Endometrial microvascular endothelial cells (primary cell): ENCODE measurements at regions not wholly inside any gene's neighbourhood (a gene's known extent, or its start where the extent isn't known, plus 50 kb on each side); places are given as distances from the start of the nearest gene placed in this dataset.
"Not testable (repeated sequence)": the region's sequence is repeated elsewhere in the genome, so short reads cannot be mapped to it uniquely, and the experiment has no call there.

Experiments used
- in situ Hi-C: cut with HindIII; loops from 2 replicates; pipeline ENCODE4 v1.10.0; 2017; ENCODE audit warnings: low sequenced_read_pairs, low pct_unique_long_range_greater_than_20kb; ENCODE audit errors: inconsistent ontology term

- in situ Hi-C loops, result loop anchor here (25.0 kb wide), 1 partner anchor 250 kb away; the partner anchor contains the start of gene NEDD9
Measured at GRCh38 chr6:11486959-11487358, 50.6 kb upstream of the TMEM170B start.

GRCh38 chr6:11486486-11486885, 51.1 kb upstream of the TMEM170B start:
- in situ Hi-C loops, result loop anchor here (25.0 kb wide), 1 partner anchor 249 kb away; the partner anchor contains the start of gene NEDD9

DNA sequence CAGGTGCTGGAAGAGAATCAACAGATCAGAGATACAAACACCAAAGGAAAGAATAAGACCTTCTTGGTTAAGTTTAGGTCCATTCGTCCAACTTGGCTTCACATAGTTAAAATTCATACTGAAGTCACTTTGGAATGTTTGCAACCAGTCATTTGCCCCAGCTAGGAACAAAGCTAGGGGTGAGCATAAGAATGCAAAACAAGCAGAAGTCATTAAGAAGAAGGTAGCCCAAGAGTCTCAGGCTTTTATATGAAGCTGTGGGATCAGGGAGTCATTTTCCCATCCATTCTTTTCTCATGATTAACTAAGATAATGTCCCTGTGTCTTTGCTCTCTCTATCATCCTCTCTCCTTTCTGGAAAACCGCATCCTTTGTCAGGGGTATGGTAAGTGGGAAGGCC, 51.5 kb upstream of the TMEM170B start:
- in situ Hi-C loops, result loop anchor here (25.0 kb wide), 1 partner anchor 249 kb away; the partner anchor contains the start of gene NEDD9

GRCh38 chr6:11485271-11485670, 52.3 kb upstream of the TMEM170B start:
- in situ Hi-C loops, result loop anchor here (25.0 kb wide), 1 partner anchor 248 kb away; the partner anchor contains the start of gene NEDD9

- in situ Hi-C loops, result loop anchor here (25.0 kb wide), 1 partner anchor 247 kb away; the partner anchor contains the start of gene NEDD9
Measured at GRCh38 chr6:11484441-11484840, 53.1 kb upstream of the TMEM170B start.

- in situ Hi-C loops, result loop anchor here (25.0 kb wide), 1 partner anchor 245 kb away; the partner anchor contains the start of gene NEDD9
Measured at GRCh38 chr6:11482616-11483015, 54.9 kb upstream of the TMEM170B start.

GRCh38 chr6:11480541-11480940, 57.0 kb upstream of the TMEM170B start:
- in situ Hi-C loops, result loop anchor here (25.0 kb wide), 1 partner anchor 243 kb away; the partner anchor contains the start of gene NEDD9

- in situ Hi-C loops, result loop anchor here (25.0 kb wide), 1 partner anchor 242 kb away; the partner anchor contains the start of gene NEDD9
Measured at GRCh38 chr6:11479296-11479695, 58.3 kb upstream of the TMEM170B start.

- in situ Hi-C loops, result loop anchor here (25.0 kb wide), 1 partner anchor 241 kb away; the partner anchor contains the start of gene NEDD9
Measured at GRCh38 chr6:11478586-11478985, 59.0 kb upstream of the TMEM170B start.

DNA sequence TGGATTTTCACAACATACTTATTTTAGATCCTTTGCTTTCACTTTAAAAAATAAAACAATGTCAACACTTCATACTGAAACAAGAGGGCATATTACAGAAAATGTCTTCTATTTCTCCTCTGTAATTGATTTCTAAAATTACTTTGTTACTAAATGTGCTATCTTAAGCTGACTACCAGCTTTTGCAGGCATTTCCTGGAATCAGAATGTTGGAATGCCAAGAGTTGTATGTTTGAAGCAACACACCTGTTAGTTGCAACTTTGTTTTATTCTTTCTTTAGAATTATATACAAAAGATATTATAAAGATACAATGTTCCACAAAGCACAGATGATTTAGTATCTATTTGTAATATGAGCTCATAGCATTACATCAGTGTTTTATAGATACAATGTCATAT, 62.5 kb upstream of the TMEM170B start:
- in situ Hi-C loops, result loop anchor here (25.0 kb wide), 1 partner anchor 238 kb away; the partner anchor contains the start of gene NEDD9

DNA sequence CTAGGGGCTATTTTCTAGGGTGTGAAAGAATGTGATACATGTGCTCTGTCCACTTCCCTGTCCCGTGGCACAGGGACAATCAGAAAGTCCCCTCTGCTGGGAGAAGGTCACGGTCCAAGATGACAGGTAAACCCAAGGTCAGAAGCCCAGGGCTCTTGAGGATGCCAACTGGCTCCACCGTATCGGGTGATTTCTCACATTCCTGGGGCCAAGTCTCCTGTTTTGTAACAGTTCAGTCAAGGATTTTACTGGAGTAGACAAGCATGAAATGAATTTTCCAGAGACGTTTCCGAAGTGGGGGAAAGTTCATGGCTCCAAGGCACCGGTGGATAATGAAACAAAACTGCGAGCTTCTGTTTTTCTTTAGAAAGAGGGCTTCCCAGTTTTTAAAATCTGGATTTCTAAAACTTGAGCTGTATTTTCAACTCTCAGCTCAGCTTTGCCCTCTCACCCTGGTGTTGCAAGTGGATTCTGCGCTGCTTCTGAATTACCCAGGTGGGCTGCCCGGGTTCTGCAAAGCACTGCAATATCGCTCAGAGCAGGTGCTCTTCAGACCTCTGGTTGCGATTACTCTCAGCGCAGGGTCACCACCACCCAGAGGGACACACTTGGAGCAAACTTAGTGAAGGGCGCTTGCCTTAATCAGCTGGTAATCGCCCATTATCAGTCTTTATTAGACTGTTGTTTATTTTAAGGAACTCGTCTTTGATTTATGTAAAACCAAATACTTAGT, 64.4 kb upstream of the TMEM170B start:
- in situ Hi-C loops, result no loop called here

DNA sequence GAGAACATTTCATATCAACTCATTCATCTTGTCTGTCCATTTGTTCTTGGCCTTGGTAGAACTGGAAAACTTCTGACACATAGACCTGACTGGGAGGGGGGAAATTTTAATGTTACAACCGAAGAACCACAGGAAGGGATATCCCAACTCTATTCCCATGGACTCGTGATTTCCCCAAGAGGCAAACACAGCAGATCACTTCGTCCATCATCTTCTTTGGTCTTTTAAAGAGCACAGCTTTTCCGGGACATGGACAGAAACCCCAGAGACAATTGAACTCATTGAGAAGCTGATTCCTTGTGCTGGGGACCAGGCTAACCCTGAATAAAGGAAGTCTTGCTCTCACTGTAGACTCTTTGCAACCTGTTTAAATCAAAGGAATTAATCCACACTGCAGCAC, 66.3 kb upstream of the TMEM170B start:
- in situ Hi-C loops, result no loop called here

DNA sequence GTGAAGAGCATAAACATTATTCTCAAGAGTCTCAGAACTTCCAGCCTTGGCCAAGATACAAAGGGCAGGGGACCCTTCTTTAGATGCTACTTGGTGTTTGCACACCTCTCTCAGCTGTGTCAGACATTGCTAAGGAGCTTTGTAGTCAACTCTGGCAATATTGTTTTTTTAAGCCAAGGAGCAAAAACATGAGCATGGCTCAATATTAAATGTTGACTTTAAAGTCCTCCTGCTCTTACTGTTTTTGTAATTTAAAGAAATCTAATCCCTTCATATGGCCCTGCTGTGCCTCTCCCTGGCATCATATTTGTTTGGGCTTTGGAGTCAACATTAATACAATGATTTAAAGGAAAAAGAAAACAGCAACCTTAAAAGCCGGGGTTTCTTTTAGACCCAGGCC, 67.9 kb upstream of the TMEM170B start:
- in situ Hi-C loops, result no loop called here

- in situ Hi-C loops, result not testable (repeated sequence)
Measured at GRCh38 chr6:11468271-11468670, 69.3 kb upstream of the TMEM170B start.

GRCh38 chr6:11467364-11467763, 70.2 kb upstream of the TMEM170B start:
- in situ Hi-C loops, result no loop called here

- in situ Hi-C loops, result no loop called here
Measured at GRCh38 chr6:11463398-11463780, 74.2 kb upstream of the TMEM170B start.

- in situ Hi-C loops, result no loop called here
Measured at GRCh38 chr6:11462742-11463397, 74.7 kb upstream of the TMEM170B start.

DNA sequence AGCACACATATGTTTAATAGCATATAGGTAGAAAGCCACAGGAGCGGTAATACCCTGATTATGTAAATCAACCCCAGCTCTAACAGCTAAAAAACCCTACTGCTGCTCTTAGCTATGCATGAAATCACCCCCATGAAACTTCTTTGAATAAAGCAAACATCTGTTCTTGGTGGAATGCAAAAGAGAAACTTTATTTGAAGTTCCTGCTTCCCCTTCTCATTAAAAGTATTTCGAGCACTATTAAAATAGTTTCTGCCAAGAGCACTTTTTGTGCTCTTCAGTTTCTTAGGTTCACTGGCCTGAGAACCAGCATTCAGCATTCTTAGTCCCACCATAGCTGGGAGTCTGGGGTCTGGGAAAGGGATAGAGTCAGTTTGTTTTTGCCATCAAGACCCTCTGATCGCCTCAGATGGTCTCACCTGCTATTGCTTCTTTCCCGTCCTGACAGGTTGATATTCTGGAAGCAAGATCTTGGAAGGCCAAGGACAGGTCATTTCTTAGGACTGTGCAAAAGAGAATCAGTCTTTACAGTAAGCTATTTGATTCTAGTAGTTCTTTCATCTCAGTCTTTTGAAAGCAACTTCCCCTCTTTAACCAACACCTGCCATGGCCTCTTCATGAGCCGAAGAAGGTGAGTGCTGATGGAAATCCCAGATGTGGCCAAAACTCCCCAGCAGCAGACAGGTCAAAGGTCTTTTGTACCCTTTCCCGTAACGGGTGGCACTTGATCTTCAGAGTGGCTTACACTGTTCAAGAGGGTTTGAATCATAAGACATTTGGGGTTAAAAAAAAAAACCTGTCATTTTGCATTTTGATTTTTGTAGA, 76.5 kb upstream of the TMEM170B start:
- in situ Hi-C loops, result no loop called here
